ENCODE measurements at regions not wholly inside any gene's neighbourhood (a gene's known extent, or its start where the extent isn't known, plus 50 kb on each side); places are given as distances from the start of the nearest gene placed in this dataset.

- TF ChIP-seq CTCF (IDR thresholded peaks at IDR 0.05) (no peak), EZH2 (IDR thresholded peaks at IDR 0.05) (no peak), EZH2phosphoT487 (IDR thresholded peaks at IDR 0.05) (no peak)
These were observed 99.0 kb downstream of the ZBTB18 start for GRCh38 chr1:244150071-244150470.

All from neural progenitor cell (in vitro differentiated cells).